ENCODE measurements at regions not wholly inside any gene's neighbourhood (a gene's known extent, or its start where the extent isn't known, plus 50 kb on each side); places are given as distances from the start of the nearest gene placed in this dataset.
"Not testable (repeated sequence)": the region's sequence is repeated elsewhere in the genome, so short reads cannot be mapped to it uniquely, and the experiment has no call there.

DNA sequence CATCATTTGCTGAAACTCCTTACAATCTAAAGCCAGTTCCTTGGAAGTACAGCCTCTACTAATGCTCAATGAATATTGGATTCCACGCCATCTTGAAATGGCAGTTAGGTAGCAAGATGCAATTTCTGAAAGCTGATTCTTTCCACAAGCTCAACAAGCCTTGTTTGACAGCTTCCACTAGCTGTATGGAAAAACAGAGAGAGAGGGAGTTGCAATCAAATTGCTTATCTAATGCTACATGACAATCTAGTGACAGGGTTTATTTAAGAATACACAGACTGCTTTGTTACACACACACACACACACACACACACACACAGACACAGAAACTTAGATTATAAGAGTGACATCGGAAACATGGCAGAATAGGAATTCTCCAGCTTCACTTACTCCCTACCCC, 288.4 kb upstream of the DEPDC1 start:
- DNase-seq (ENCODE audit: low spot score): no peak

DNA sequence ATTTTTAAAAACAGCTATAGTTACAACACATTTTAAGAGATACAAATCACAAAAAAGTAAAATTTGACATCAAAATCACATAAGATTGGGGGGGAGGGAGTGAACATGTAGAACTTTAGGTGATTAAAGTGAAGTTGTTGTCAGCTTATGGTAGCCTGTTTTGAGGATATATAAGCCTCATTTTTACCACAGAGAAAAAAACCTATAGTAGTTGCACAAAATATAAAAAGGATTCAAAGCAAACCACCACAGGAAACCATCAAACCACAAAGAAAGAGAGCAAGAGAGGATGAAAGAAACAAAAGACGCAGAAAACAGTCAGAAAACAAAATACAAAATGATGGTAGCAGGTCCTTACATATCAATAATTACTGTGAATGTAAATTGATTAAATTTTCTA, 291.9 kb upstream of the DEPDC1 start:
- no peak for DNase-seq (ENCODE audit: low spot score)

DNA sequence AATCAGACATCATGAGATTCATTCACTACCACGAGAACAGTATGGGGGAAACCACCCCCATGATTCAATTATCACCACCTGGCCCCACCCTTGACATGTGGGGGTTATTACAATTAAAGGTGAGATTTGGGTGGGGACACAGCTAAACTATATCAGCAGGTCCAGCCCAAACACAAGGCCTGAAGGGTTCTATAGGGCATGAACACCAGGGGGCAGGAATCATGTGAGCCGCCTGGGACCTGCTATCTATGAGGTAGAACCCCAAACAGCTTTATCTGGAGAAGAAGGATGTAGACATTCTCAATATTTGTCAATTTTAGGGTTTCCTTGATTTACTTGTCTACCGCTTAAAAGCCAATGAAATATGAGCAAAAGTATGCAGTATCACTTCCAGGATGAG, 294.9 kb upstream of the DEPDC1 start:
- DNase-seq (ENCODE audit: low spot score): no peak

- no peak for DNase-seq (ENCODE audit: low spot score)
These were observed 299.1 kb upstream of the DEPDC1 start for GRCh38 chr1:68795956-68796355.

- DNase-seq (ENCODE audit: low spot score): no peak
These were observed 300.0 kb upstream of the DEPDC1 start for GRCh38 chr1:68796888-68797287.

DNA sequence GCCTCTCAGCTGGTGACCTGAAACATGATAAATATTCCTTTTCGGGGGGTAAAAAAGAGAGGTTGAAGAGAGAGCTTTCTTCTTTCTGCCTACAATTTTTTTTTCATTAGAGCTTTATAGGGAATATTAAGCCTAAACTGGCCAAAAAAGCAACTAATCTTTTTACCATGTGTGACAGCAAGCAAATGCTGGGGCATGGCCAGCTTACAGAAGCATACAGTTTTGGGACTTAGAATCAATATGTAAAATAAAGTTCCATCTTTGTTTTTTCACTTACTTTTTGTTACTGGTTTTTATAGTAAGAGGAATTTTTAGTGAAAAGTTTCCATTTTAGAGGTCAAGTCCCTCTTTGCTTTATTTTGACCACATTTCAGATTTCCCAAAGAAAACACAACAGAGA, 301.2 kb upstream of the DEPDC1 start:
- no peak for DNase-seq (ENCODE audit: low spot score)

DNA sequence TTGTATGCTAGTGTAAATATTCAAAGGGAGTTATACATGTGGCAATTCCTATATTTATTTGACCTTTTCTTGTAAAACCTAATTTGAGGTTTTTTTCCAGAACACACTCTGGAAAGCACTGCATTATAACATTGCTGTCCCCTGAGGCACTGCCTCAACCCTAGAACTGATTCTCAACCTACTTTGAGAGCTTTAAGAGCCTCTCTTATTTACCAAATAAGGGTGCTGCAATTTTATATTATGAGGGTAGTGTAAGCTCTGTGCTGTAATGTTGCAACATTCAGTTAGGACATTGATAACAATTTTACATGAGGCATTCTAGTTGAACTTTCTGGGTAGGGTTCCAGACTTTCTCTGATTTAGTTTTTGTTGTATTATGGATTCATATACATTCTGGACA, 302.2 kb upstream of the DEPDC1 start:
- DNase-seq (ENCODE audit: low spot score): no peak

DNA sequence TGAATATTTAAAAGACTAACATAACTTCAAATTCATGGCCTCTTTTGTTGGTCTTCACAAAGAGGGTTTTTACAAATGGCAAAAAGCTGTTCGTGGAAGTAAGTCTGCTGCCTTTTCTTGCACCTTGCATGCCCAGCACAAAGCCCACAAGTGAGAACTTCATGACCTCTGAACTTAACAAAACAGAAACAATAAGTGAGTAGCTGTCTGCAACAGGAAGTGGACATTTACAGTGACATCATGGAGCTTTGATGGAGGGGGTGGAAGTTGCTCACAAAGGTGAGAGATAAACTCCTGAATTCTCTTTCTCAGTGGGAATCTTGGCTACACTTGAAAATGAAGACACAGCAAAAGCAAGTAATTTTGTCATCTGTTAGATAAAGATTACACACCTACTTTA, 303.3 kb upstream of the DEPDC1 start:
- peak; percentile 20 for DNase-seq (ENCODE audit: low spot score)

- DNase-seq (ENCODE audit: low spot score): no peak
These were observed 304.6 kb upstream of the DEPDC1 start for GRCh38 chr1:68801440-68801839.

DNA sequence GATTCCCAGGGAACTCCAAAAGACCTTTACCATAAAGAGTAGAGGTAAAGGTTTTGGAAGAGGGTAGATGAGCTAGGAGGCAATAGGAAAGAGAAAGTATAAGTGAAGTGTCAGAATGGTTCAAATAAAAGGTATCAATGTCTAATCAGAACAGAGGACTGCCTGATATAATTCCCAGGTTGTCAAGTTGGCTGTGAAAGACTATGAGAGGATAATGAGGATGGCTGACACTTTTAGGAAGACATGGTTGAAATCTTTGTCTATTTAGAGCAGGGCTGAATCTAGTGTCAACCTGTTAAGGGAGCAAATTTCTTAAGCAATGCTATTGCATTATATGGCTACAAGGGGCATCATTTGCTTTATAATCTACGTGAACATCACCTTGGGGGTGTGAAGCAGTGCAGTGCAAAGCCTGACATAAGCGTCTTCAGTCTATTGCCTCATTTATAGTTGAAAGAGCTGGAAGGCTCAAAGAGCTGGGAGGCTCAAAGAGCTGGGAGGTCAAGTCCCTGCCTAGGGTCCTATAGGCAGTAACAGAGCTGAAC, 308.3 kb upstream of the DEPDC1 start:
- DNase-seq (ENCODE audit: low spot score): no peak

DNA sequence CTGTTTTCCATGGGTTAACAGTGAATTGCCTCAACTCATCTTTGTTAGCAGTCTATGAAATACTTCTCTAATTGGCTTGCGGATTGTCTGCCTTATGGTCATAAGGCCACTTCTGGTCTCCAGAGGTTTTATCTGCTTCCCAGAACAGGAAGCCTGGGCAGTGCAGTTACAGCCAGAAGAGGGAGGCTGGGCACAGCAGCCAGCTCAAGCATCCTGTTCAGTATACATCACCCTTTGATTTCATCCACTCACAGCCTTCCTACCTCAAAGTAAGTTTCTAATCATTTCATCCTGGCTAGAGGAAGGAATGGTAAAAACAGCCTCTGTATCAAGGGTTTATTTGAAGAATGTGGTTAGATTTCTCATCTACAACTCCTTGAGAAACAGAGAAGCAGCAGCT, 311.5 kb upstream of the DEPDC1 start:
- no peak for DNase-seq (ENCODE audit: low spot score)

DNA sequence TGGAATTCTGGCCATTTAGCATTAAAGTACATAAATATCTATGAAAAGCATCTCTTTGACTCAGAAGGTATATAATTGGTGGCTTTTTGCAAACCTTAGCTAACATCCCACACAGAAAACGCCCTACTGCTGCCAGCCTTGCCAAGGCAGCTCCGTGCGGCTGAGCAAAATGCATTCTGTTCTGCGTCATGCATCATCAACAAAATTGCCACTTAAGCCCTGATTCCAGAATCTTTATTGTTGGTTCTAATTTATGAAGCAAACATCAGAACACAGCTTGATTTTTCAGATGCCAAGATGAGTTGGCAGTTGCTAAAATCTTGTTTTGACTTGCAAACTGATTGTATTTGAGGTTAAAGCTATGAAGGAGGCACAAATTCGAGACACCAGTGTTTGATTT, 314.9 kb upstream of the DEPDC1 start:
- no peak for DNase-seq (ENCODE audit: low spot score)

GRCh38 chr1:68812333-68812732, 315.5 kb upstream of the DEPDC1 start:
- no peak for DNase-seq (ENCODE audit: low spot score)

- DNase-seq (ENCODE audit: low spot score): peak; percentile 43
These were observed 317.2 kb upstream of the DEPDC1 start for GRCh38 chr1:68814067-68814466.

DNA sequence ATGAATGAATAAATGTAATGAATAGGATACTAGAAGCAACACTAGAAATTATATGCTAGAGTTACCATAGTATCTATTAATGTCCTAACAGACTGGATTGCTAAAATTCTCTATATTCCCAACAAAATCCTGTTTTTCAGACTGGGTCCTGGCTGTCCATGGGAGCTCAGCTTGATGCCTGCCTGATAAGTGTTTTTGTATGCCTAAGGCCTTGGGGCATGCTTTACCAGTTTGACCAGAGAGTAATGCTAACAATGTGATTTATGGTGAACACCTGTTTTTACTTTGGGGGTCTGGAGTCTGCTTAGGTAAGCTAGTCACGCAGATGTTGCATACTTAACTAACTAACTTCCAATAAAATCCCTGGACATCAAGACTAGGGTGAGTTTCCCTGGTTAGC, 318.8 kb upstream of the DEPDC1 start:
- DNase-seq (ENCODE audit: low spot score): no peak

DNA sequence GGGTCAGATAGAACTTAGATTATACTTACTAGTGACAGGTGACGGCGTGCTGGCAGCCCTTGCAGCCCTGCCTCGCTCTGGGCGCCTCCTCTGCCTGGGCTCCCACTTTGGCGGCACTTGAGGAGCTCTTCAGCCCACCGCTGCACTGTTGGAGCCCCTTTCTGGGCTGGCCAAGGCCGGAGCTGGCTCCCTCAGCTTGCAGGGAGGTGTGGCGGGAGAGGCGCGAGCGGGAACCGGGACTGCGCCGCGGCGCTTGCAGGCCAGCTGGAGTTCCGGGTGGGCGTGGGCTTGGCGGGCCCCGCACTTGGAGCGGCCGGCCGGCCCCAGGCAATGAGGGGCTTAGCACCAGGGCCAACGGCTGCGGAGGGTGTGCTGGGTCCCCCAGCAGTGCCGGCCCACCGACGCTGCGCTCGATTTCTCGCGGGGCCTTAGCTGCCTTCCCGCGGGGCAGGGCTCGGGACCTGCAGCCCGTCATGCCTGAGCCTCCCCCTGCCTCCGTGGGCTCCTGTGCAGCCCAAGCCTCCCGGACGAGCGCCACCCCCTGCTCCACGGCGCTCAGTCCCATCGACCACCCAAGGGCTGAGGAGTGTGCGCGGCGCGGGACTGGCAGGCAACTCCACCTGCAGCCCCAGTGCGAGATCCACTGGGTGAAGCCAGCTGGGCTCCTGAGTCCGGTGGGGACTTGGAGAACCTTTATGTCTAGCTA, 320.8 kb upstream of the DEPDC1 start:
- not testable (repeated sequence) for DNase-seq (ENCODE audit: low spot score)

DNA sequence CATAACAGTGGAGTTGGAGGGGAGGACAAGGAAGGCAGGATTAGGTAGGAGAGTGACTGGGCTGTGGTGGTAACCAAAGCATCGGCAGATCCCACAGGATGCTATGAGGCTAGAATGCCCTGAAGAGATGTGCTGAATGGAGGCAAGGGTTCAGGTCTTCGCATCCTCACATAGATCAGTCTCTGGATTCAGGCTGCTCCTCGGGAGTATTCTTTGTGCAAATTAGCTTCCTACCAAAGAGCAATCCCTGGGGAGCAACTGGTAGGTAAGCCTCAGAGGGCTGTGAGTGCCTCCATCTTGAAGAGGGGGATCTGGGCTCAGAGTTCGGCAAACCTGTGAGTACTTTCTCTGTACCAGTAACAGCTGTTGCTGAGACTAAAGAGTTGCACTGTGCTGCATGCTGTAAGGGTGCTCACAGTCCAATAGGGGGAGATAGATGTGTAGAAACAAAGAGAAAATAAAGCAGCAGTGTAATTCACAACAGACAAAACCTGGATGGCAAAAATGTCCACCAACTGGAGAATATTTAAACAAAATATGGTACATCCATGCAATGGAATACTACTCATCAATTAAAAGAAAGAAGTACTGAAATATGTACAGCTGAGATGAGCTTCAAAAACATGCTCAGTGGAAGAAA, 322.4 kb upstream of the DEPDC1 start:
- DNase-seq (ENCODE audit: low spot score): peak; percentile 30

DNA sequence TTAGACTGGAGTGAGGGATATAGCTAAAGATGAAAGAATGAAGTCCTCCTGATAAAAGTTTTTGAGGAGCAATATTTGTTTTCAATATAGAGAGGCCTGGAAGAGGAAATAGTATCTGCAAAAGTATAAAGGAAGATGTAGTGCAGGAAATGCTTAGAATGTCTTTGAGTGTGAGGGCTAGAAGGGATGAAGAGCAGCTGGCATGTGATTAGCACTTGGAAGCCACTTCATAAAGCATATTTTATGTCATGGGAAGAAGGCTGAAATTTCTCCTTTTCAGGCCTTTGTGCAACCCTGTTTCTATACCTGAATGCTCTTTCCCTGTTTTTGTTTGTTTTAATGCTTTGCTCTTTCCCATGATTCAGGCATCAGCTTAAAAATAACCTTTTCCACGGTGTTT, 323.3 kb upstream of the DEPDC1 start:
- DNase-seq (ENCODE audit: low spot score): no peak

DNA sequence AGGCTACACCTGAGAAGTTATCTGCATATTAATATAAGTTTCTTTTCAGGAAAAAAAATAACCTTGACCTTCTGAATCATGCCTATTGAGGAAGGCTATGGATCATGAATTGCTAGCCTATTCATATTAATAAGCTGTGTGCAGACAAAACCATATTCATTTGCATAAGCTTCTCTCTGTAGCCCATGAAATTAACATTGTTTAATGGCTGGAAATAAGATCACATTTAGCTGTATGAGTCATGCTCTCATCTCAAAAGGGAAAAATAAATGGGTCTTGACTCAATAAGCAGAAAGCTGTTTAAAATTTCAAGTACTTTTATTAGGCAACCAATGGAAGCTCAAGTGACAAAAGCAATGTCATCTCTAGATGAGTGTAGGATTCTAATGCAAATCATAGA, 330.0 kb upstream of the DEPDC1 start:
- DNase-seq (ENCODE audit: low spot score): no peak

DNA sequence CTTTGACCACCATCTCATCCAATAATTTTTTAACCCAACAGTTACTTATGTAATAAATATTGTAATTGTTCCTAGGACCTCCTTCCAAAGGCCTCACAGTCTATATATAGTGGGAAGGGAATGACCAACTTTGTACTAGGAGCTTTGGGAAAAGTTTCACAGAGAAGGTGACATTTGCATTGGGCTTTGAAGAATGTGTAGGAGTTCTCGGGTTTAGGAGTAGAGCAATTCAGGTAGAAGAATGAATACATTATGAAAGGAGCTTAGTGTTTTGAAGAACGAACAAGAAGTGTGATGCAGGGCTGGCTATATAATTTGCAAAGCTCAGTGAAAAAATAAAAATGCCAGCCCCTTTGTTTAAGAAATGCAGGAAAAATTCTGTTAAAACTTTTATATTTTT, 330.4 kb upstream of the DEPDC1 start:
- no peak for DNase-seq (ENCODE audit: low spot score)

- DNase-seq (ENCODE audit: low spot score): no peak
These were observed 331.1 kb upstream of the DEPDC1 start for GRCh38 chr1:68828013-68828412.

DNA sequence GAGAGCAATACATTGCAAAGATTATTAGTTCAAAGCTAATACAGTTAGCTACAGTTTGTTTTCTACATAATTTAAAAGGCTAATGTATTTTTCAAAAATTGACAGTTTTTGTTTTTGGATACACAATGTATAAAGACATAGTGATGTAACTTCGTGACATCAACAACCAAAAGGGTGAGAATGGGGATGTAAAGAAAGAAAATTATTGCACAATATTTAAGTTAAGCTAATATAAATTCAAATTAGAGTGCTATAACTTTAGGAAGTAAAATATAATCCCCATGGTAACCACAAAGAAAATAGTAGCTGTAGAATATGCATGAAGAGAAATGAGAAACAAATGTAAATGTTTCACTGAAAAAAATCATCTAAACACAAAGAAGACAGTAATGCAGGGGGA, 334.4 kb upstream of the DEPDC1 start:
- no peak for DNase-seq (ENCODE audit: low spot score)

- no peak for DNase-seq (ENCODE audit: low spot score)
These were observed 351.1 kb upstream of the DEPDC1 start for GRCh38 chr1:68848017-68848416.

GRCh38 chr1:68868606-68869005, 371.7 kb upstream of the DEPDC1 start:
- no peak for DNase-seq (ENCODE audit: low spot score)

Measured in kidney tubule cell (primary cell).